GM23338 (cell line): ENCODE measurements at regions not wholly inside any gene's neighbourhood (a gene's known extent, or its start where the extent isn't known, plus 50 kb on each side); places are given as distances from the start of the nearest gene placed in this dataset.
A peak's percentile ranks its signal among the peaks of the same experiment; 100 is the strongest.

Experiments
- ATAC-seq: fragments of 200-7000 bp; cut with Tn5 transposase; 3 replicates; pipeline ENCODE4 v1.9.1; 2020
- DNase-seq: peaks from one replicate; pipeline ENCODE4 v3.0.0-alpha.2; 2015; ENCODE audit warnings: low spot score
- H2AFZ ChIP-seq: fragments of 200-600 bp; sonication (generic); 2 replicates; pipeline ENCODE4 v1.8.0; 2016; ENCODE audit warnings: antibody characterized with exemption, mild to moderate bottlenecking, moderate library complexity
- H3F3A ChIP-seq: fragments of 200-600 bp; sonication (generic); replicated peaks from 2 replicates; pipeline ENCODE4 v1.8.0; 2017; ENCODE audit warnings: antibody characterized with exemption, mixed run types, low read depth
- H3K27ac ChIP-seq: fragments of 200-600 bp; sonication (generic); 2 replicates; pipeline ENCODE4 v1.6.1; 2016; ENCODE audit warnings: low read depth
- H3K27me3 ChIP-seq: fragments of 200-600 bp; sonication (generic); 2 replicates; pipeline ENCODE4 v1.8.0; 2016; ENCODE audit warnings: mild to moderate bottlenecking, mixed run types, moderate library complexity; ENCODE audit not compliant: insufficient read depth
- H3K36me3 ChIP-seq: fragments of 200-600 bp; sonication (generic); 2 replicates; pipeline ENCODE4 v1.8.0; 2016; ENCODE audit warnings: mild to moderate bottlenecking; ENCODE audit not compliant: insufficient read depth
- H3K4me1 ChIP-seq: fragments of 200-600 bp; sonication (generic); 2 replicates; pipeline ENCODE4 v1.8.0; 2016; ENCODE audit warnings: mild to moderate bottlenecking, moderate library complexity; ENCODE audit not compliant: insufficient read depth
- H3K4me2 ChIP-seq: fragments of 200-600 bp; sonication (generic); 2 replicates; pipeline ENCODE4 v1.7.1; 2017; ENCODE audit warnings: mixed run types
- H3K4me3 ChIP-seq: fragments of 200-600 bp; sonication (generic); 2 replicates; pipeline ENCODE4 v1.6.1; 2016; ENCODE audit warnings: mixed run types
- H3K79me2 ChIP-seq: fragments of 200-600 bp; sonication (generic); replicated peaks from 2 replicates; pipeline ENCODE4 v1.8.0; 2017; ENCODE audit warnings: mild to moderate bottlenecking; ENCODE audit not compliant: insufficient read depth
- H3K9me2 ChIP-seq: fragments of 200-600 bp; sonication (generic); 2 replicates; pipeline ENCODE4 v1.8.0; 2017; ENCODE audit not compliant: insufficient read depth
- H4K20me1 ChIP-seq: fragments of 200-600 bp; sonication (generic); replicated peaks from 2 replicates; pipeline ENCODE4 v1.8.0; 2017; ENCODE audit warnings: mild to moderate bottlenecking; ENCODE audit not compliant: insufficient read depth
- H3K27ac Mint-ChIP-seq: 2 replicates; pipeline ENCODE4 v1.8.0; 2020; ENCODE audit warnings: inconsistent platforms, mild to moderate bottlenecking, moderate library complexity, mixed read lengths
- H3K27me3 Mint-ChIP-seq: 3 replicates; pipeline ENCODE4 v1.8.0; 2022; ENCODE audit warnings: low read depth, mild to moderate bottlenecking, moderate library complexity, mixed read lengths, inconsistent platforms; ENCODE audit not compliant: insufficient read depth, poor library complexity
- H3K36me3 Mint-ChIP-seq: 3 replicates; pipeline ENCODE4 v1.8.0; 2021; ENCODE audit warnings: low read depth, mild to moderate bottlenecking, inconsistent platforms, moderate library complexity, mixed read lengths
- H3K4me1 Mint-ChIP-seq: 3 replicates; pipeline ENCODE4 v1.8.0; 2020; ENCODE audit warnings: mild to moderate bottlenecking, inconsistent platforms, mixed read lengths
- H3K4me3 Mint-ChIP-seq: 3 replicates; pipeline ENCODE4 v1.8.0; 2021; ENCODE audit warnings: moderate library complexity, mild to moderate bottlenecking, inconsistent platforms, mixed read lengths
- H3K9me3 Mint-ChIP-seq: 3 replicates; pipeline ENCODE4 v1.8.0; 2020; ENCODE audit warnings: moderate library complexity, mild to moderate bottlenecking, inconsistent platforms, mixed read lengths
- CREB1 ChIP-seq: fragments of 250-450 bp; sonication (Bioruptor Pico); IDR thresholded peaks from 2 replicates; pipeline ENCODE4 v1.5.0; 2020; ENCODE audit warnings: low read depth, mild to moderate bottlenecking, moderate library complexity
- CTCF ChIP-seq, 2 experiments: fragments of 200-600 bp in 1 of 2; sonication (generic) in 1 of 2; conservative IDR thresholded peaks; 2 replicates each; pipeline versions ENCODE4 v1.5.1 to v1.6.1; 2016 to 2017; ENCODE audit warnings: antibody characterized with exemption in 2 of 2, low read depth in 2 of 2, mild to moderate bottlenecking in 2 of 2, moderate library complexity in 1 of 2
- ETS1 ChIP-seq: IDR thresholded peaks from 2 replicates; pipeline ENCODE4 v1.6.1; 2016; ENCODE audit warnings: antibody characterized with exemption
- EZH2phosphoT487 ChIP-seq: fragments of 200-600 bp; sonication (generic); IDR thresholded peaks from one replicate; pipeline ENCODE4 v1.8.1; 2018; ENCODE audit warnings: antibody characterized with exemption; ENCODE audit not compliant: unreplicated experiment
- JUNB ChIP-seq: IDR thresholded peaks from one replicate; pipeline ENCODE4 v1.6.1; 2016; ENCODE audit warnings: antibody characterized with exemption; ENCODE audit not compliant: unreplicated experiment
- NANOG ChIP-seq: IDR thresholded peaks from 2 replicates; pipeline ENCODE4 v1.6.1; 2016; ENCODE audit warnings: antibody characterized with exemption, borderline replicate concordance
- POLR2AphosphoS5 ChIP-seq: IDR thresholded peaks from 2 replicates; pipeline ENCODE4 v1.6.1; 2016; ENCODE audit warnings: antibody characterized with exemption, low read depth
- STAT1 ChIP-seq: IDR thresholded peaks from one replicate; pipeline ENCODE4 v1.6.1; 2016; ENCODE audit warnings: antibody characterized with exemption; ENCODE audit not compliant: unreplicated experiment
- ZNF114 ChIP-seq: fragments of 250-450 bp; sonication (Bioruptor Pico); IDR thresholded peaks from 2 replicates; pipeline ENCODE4 v1.5.0; 2020; ENCODE audit warnings: mild to moderate bottlenecking, moderate library complexity
- ZNF462 ChIP-seq: fragments of 250-450 bp; sonication (Bioruptor Pico); IDR thresholded peaks from 2 replicates; pipeline ENCODE4 v1.5.0; 2020; ENCODE audit warnings: mild to moderate bottlenecking, moderate library complexity

GRCh38 chr2:120786038-120786960 lies 50.6 kb downstream of the GLI2 start:
- H3K36me3 Mint-ChIP-seq = peaks cover 7% of the 10 kb centered on the region; the same call in 1 of the 3 replicates
- Histone ChIP-seq H3K9me2 (no peaks in the 10 kb centered on the region), H3K36me3 (no peaks in the 10 kb centered on the region), H3K4me1 (peaks cover 55% of the 10 kb centered on the region), H3K79me2 (peaks cover 92% of the 10 kb centered on the region), H2AFZ (no peak overlapping the region), H3K27ac (peak overlapping the region; percentile 87), H3K4me2 (peak overlapping the region; percentile 59), H3K4me3 (peak overlapping the region; percentile 33), H3F3A (peaks cover 38% of the 10 kb centered on the region), H3K27me3 (no peaks in the 10 kb centered on the region), H4K20me1 (peaks cover 20% of the 10 kb centered on the region)
- H3K27ac Mint-ChIP-seq = peak overlapping the region; percentile 90
- H3K9me3 Mint-ChIP-seq = no peaks in the 10 kb centered on the region; the same call in 2 of the 3 replicates
- H3K4me3 Mint-ChIP-seq = peak overlapping the region; percentile 45; the same call in 1 of the 3 replicates
- peaks cover 19% of the 10 kb centered on the region for H3K27me3 Mint-ChIP-seq
- TF ChIP-seq POLR2AphosphoS5 (peak; percentile 31; the same call in 1 of the 2 replicates), JUNB (no peak), CTCF (conservative IDR thresholded peaks at IDR 0.05; ENCODE audit: low read depth in 2 of 2) (no peak), EZH2phosphoT487 (no peak), STAT1 (no peak), CREB1 (peak; percentile 13; the same call in 1 of the 2 replicates), NANOG (peak; percentile 99), ETS1 (0 out of 2 replicates have a peak, but pooled peaks have one; percentile 31), ZNF114 (CRISPR knock-in tag) (no peak), ZNF462 (CRISPR knock-in tag) (peak; percentile 78)
- ATAC-seq (peak; percentile 86), DNase-seq (peak; percentile 90)
- peaks cover 81% of the 10 kb centered on the region for H3K4me1 Mint-ChIP-seq
